Skeletal muscle cell (primary cell): ENCODE measurements at regions not wholly inside any gene's neighbourhood (a gene's known extent, or its start where the extent isn't known, plus 50 kb on each side); places are given as distances from the start of the nearest gene placed in this dataset.
"Not testable (repeated sequence)": the region's sequence is repeated elsewhere in the genome, so short reads cannot be mapped to it uniquely, and the experiment has no call there.

Experiments
- DNase-seq: peaks from one replicate; pipeline ENCODE4 v3.0.0-alpha.2; 2010; ENCODE audit warnings: low read depth
- H3K4me3 ChIP-seq: 2 replicates; pipeline ENCODE4 v1.5.1; 2011; ENCODE audit warnings: low read depth, mild to moderate bottlenecking, control low read depth, low read length, moderate library complexity

DNA sequence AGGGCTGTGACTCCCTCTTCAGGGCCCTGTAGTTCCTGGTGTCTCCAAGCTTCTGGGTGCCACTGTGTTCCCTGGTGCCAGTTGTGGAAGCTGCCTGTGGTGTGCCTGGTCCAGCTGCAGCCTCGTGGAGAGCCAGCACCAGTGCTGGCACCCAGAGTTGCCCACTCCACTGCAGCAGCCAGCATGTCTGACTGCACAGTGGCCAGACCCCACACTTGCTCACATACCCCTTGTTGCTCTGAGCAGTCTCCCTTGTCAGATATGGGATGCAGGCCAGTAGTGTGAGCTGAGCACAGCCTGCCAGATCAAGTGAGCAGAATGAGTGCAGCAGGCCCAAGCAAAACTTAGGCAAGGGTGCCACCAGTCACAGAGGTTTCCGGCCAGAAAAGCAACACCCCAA, 108.6 kb downstream of the ZMAT1 start:
- no peak for DNase-seq
- H3K4me3 ChIP-seq: no peak overlapping the region

DNA sequence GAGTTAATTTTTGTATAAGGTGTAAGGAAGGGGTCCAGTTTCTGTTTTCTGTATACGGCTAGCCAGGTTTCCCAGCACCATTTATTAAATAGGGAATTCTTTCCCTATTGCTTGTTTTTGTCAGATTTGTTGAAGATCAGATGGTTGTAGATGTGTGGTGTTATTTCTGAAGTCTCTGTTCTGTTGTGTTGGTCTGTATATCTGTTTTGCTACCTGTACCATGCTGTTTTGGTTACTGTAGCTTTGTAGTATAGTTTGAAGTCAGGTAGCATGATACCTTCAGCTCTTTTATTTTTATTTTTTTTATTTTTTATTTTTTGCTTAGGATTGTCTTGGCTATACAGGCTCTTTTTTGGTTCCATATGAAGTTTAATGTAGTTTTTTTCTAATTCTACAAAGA, 114.1 kb downstream of the ZMAT1 start:
- not testable (repeated sequence) for H3K4me3 ChIP-seq, DNase-seq

DNA sequence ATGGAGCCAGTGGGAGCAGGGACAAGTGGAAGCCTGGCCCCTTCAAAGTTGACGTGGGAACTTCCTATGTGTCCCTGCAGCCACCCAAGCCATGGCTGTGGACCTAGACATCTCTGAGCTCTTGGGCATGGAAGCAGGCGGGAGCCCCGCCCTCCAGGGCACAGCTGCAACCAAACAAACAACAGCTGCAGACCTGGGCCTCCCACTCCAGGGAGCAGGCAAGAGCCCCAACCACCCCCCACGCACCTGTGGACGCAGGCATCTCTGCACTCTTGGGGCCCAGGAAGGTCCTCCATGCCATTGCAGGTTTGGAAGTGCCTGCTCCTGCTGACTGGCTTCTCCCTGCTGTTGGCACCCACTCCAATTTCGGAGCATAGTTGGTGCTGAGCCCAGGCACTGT, 118.6 kb downstream of the ZMAT1 start:
- H3K4me3 ChIP-seq: no peak overlapping the region
- no peak for DNase-seq

DNA sequence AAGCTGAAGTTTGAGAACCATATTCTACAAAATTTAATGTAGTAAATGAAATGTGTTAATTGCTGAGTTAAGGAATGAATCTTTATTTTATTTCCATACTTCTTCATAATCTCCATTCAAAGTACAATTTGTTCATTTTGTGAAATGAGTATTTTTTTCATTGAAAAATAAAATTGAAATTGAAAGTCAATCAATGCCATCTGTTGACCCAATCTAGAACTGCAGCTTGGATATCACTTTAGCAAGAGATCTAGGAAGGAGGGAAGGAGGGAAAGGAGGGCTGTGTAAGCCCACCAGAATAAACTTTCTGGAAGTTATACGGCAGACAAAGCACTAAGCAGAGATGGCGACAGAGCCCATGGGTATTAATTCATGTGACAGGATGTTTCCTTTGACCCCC, 128.4 kb downstream of the ZMAT1 start:
- H3K4me3 ChIP-seq: no peak overlapping the region
- peak; percentile 1 for DNase-seq

DNA sequence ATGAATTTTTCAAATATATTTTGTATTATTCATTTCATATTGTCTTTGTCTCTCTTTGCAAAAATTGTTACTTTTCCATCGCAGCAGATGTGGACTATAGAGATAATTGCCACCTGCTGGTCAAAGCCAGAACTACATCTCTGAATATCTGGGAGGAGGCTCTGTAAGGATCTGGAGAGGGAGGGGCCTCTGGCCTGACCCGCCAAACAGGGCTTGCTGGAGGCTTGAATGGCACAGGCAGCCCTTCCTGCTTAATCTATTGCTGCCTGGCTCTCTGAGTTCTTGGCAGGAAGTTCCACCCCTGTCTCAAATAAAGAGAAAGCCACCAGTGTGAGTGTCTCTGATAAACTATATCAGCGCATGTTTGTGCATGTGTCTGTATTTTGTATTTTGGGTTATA, 132.4 kb downstream of the ZMAT1 start:
- peak overlapping the region; percentile 11 for H3K4me3 ChIP-seq
- peak; percentile 48 for DNase-seq

DNA sequence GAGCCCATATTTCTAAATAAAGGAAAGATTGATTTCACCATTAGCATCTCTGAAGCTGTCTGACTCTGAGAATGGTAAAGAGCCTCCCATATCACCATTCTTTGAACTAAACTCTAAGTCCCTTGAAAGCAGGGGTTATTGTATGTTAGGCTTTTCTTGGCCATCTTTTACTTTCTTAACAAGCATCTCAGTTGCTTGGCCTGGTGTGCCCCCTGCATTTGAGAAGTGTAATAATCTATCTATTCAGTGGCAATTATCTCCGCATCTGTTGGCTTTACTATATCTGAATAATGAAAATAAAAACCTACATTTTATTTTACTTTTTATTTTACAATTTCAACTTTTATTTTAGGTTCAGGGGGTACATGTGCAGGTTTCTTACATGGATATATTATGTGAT, 128.3 kb upstream of the ARMCX2 start:
- no peak overlapping the region for H3K4me3 ChIP-seq
- DNase-seq: no peak

DNA sequence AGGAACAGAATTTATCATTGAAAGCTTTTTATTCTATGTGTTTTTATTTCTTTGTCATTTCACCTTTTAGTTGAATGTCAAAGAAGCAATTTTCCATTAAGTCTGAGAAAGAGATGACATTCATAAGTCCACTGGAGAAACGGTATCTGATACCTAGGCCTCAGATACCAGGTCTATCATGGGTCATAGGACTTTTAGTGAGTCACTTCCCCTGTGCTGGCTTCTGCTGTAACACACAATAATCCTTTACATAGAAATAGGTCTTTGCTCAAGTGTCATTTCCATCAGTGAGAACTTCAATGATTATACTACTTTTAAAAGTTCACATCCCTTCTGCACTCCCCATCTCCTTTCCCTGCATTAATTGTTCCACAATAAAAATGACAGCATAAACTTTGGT, 125.5 kb upstream of the ARMCX2 start:
- H3K4me3 ChIP-seq: no peak overlapping the region
- DNase-seq: no peak

DNA sequence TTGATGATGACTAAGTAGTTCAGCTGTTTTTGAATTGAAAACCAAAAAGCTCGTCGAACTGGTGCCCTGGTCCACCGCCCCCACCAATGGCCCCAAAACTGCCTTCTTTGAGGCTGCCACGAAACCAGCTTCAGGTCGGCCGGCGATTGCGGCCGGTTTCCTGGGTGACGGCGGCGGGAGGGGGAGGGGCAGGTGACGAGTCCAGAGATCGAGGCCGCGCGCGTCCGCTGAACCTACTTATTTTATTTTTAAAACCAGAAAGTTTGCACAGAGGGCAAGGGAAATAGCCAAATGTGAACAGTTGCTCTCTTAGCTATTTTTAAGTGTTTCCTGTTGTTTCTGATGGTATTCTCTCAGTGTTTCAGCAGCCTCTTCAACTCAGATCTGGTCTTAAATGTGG, 120.8 kb upstream of the ARMCX2 start:
- DNase-seq, H3K4me3 ChIP-seq: not testable (repeated sequence)

DNA sequence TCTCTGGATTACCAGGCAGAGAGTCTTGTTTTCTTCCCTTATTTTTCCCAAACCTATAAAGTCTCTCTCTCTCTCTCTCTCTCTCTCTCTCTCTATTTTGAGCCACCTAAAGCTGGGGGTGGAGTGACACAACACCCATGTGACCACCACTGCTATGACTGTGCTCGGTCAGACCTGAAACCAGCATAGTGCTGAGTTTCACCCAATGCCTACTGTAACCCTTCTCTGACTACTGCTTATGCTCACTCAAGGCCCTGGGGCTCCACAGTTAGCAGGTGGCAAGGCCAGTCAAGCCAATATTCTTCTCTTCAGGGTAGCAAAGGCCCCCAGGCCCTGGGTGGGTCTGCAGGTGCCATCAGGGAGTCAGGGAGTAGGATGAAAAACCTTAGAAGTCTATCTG, 114.7 kb upstream of the ARMCX2 start:
- no peak overlapping the region for H3K4me3 ChIP-seq
- no peak for DNase-seq

DNA sequence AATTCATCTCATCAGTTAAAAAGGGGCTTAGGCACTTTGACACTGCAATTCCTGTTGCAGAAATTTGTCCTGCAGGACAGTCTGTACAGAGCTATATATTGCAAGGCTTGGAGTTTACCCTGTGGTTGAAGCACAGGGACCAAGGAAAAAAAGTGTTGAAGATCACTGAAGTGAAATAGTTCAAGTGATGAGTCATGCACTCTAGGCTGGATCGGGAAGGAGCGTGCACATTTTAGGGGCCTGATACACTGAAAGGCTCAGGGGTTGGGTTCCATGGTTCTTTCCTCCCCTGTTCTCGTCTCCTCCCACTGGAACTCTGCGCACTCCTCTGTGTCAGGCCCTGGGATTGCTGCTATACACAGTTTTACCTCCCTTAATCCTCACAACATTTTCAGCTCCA, 104.9 kb upstream of the ARMCX2 start:
- H3K4me3 ChIP-seq: no peak overlapping the region

DNA sequence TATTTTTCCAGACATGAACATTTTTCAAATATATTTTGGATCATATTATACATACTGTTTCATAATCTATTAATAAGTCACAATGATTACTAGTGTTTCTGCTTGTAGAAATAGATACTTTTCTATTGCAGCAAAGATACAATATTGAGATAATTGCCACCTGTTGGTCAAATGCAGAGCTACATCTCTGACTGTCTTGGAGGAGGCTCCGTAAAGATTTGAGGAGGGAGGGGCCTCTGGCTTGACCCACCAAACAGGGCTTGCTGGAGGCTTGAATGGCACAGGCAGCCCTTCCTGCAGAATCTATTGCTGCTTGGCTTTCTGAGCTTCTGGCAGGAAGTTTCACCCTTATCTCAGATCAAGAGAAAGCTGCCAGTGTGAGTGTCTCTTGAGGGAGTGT, 99.3 kb upstream of the ARMCX2 start:
- no peak for DNase-seq
- H3K4me3 ChIP-seq: no peak overlapping the region

More for the DNA sequence above, 104.9 kb upstream of the ARMCX2 start:
- DNase-seq: no peak

DNA sequence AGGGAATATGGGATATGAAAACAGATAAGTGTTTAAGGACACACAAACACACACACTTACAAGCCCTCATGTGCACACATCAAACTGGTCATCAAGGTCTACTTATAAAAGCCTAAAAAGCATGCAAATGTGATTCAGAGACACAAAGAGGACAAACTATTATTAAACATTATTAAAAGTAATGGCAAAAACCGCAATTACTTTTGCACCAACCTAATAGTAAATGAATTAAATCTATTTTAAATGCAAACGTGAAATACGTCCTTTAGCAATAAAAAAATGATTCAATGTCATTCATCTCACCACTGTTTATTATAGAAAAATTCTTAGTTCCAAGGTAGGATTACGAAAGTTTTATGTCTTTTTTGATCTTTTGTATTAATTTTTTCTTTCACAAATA, 91.1 kb upstream of the ARMCX2 start:
- DNase-seq: no peak
- no peak overlapping the region for H3K4me3 ChIP-seq

DNA sequence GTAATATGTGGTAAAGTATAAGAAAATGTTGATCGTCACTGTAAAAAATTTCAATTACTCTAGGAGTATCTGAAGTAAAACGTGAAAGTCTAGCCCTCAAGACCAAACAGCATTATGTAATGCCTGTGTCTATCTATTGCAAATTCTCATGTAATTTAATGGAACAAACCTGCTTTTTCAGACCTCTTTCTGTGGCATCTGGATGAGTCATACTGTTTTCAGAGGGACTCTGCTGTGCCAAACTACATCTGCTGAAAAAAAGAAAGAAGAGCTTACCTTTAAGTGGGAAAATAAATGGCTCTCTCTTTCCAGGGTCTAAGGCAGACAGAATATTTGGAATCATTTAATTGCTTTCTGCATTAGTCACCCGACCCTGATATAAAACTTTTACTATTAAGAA, 89.8 kb upstream of the ARMCX2 start:
- no peak overlapping the region for H3K4me3 ChIP-seq
- no peak for DNase-seq

DNA sequence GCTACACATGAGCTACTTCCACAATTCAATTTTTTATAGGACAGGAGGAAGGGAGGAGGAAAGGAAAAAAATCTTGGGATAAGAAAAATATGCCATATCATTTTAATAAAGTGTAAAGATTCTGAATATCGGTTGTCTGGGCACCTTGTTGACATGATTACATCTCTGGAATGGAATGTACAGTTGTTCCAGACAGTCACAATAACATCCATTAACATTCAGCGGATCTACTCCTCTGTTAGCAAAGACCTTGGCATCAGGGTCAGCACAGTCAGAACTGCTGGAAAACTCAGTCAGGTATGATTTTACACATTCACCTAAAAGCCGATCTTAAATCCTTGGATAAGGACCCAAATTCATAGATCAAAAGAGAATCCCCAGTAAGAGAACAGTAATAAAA, 85.4 kb upstream of the ARMCX2 start:
- DNase-seq: no peak
- no peak overlapping the region for H3K4me3 ChIP-seq

DNA sequence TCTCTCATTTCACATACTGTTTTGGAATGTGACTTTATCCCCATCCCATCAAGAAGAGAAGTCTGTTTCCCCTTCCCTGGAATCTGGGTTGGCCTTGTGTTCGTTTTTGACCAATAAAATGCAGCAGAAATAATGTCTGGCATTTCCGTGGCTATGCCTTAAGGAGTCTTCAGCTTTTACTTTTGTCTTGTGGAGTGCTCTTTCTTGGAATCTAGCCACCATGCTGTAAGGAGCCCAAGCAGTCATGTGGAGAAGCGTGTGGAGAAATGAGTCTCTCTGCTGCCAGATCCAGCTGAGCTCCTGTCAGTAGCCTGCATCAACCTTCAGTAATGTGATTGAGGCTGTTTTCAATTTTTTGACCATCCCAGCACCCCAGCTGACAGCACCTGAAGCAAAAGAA, 84.4 kb upstream of the ARMCX2 start:
- no peak for DNase-seq
- H3K4me3 ChIP-seq: no peak overlapping the region

DNA sequence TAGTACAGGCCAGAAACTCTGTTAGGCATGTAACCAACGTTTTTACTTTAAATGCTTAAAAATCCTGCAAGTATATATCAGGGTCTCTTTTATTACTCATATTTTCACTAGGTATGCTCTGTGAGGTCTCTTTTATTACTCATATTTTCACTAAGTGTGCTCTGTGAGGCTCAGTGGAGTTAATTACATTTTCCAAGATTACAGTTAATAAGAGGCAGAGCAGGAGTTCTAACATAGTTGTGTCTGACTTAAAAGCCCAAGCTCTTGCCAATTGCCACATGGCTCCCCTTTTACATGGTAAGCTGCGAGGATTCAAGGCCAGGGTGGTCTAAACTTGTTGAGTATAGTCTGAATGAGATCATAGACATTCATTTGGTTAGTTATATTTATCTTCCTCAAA, 81.0 kb upstream of the ARMCX2 start:
- DNase-seq: no peak
- no peak overlapping the region for H3K4me3 ChIP-seq

DNA sequence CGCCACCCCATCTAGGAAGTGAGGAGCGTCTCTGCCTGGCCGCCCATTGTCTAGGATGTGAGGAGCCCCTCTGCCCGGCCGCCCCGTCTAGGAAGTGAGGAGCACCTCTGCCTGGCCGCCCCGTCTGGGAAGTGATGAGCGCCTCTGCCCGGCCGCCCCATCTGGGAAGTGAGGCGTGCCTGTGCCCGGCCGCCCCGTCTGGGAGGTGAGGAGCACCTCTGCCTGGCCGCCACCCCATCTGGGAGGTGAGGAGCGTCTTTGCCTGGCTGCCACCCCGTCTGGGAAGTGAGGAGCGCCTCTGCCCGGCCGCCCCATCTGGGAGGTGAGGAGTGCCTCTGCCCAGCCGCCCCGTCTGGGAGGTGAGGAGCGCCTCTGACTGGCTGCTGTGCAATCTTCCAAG, 79.2 kb upstream of the ARMCX2 start:
- not testable (repeated sequence) for H3K4me3 ChIP-seq, DNase-seq

DNA sequence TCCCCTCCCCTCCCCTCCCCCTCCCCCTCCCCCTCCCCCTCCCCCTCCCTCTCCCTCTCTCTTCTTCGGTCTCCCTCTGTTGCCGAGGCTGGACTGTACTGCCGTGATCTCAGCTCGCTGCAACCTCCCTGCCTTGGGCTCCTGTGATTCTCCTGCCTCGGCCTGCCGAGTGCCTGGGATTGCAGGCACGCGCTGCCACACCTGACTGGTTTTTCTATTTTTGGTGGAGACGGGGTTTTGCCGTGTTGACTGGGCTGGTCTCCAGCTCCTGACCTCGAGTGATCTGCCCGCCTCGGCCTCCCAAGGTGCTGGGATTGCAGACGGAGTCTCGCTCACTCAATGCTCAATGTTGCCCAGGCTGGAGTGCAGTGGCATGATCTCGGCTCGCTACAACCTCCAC, 78.8 kb upstream of the ARMCX2 start:
- H3K4me3 ChIP-seq, DNase-seq: not testable (repeated sequence)

DNA sequence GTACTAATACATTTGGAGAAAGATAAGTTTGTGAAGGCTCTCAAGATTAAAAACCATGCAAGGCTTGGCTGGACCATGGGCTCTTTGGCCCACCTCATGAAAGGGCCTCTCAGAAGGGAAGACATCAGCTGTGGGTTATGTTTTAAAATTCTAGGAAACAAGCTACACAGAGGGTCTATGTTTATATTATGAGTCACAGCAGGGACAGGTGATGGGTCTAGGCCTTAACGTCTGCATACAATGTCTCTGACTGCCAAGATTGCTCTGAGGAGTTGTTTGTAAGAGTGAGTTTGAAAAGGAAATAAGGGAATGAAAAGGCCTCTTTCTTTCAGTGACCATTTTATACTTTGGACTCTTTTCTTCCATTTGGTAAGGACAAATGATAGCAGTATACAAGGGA, 77.0 kb upstream of the ARMCX2 start:
- H3K4me3 ChIP-seq: no peak overlapping the region

DNA sequence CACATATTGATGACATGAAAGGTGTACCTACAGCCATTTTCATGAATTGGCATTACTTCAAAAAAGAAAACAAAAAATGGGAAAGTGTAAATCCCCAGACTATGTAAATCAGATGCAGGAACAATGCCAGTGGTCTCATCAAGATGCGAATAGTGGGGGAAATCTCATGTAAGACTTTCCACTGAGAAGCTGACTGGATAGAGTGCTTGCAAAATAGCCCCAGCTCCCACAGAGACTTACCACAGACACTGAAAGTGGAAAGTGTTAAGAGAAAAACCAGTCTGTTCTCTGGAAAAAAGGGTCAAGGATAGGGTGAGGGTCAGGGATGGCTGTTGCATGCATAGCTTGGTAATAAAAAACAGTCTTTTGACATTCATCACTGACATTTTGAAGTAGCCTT, 73.2 kb upstream of the ARMCX2 start:
- no peak overlapping the region for H3K4me3 ChIP-seq
- DNase-seq: no peak

More for the DNA sequence above, 77.0 kb upstream of the ARMCX2 start:
- no peak for DNase-seq

DNA sequence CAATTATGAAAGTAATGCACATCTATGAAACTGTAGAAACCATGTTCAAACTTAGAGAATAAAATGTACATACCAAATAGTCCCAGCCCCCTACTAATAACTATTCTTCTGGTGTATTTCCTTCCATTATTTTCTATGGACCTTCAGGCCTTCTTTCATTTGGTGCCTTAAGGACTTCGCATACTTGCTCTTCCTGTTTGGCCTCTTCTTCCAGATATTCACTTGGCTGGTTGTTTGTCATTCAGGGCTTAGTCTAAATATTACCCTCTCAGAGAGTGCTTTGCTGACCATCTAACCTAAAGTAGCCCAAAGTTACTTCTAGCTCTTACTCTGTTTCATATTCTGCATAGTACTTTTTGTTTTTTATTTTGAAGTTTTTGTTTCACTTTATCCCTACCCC, 70.3 kb upstream of the ARMCX2 start:
- DNase-seq: no peak
- H3K4me3 ChIP-seq: no peak overlapping the region
